Thyroid gland (tissue), 4 donors: ENCODE measurements at regions not wholly inside any gene's neighbourhood (a gene's known extent, or its start where the extent isn't known, plus 50 kb on each side); places are given as distances from the start of the nearest gene placed in this dataset.
A peak's percentile ranks its signal among the peaks of the same experiment; 100 is the strongest.

Source experiments
- DNase-seq, 2 donors: peaks; one replicate each; pipeline ENCODE4 v3.0.0-alpha.2; 2019
- H3K27ac ChIP-seq, 3 donors: fragments of 200-600 bp; sonication (generic); 1 replicate in 2 of 3; 2 replicates in 1 of 3; pipeline ENCODE4 v1.5.1; 2016 to 2019; ENCODE audit warnings: mild to moderate bottlenecking in 1 of 3, moderate library complexity in 1 of 3
- H3K27me3 ChIP-seq: fragments of 200-600 bp; sonication (generic); one replicate; pipeline ENCODE4 v1.5.1; 2019
- H3K36me3 ChIP-seq, 2 donors: fragments of 200-600 bp; sonication (generic); one replicate each; pipeline ENCODE4 v1.5.1; 2016 to 2019
- H3K4me1 ChIP-seq, 2 donors: fragments of 200-600 bp; sonication (generic); one replicate each; pipeline ENCODE4 v1.5.1; 2017 to 2019
- H3K4me3 ChIP-seq, 3 donors: fragments of 200-600 bp; sonication (generic); replicated peaks in 1 of 3; 1 replicate in 2 of 3; 2 replicates in 1 of 3; pipeline ENCODE4 v1.5.1; 2016; ENCODE audit warnings: mild to moderate bottlenecking in 1 of 3
- H3K9me3 ChIP-seq: fragments of 200-600 bp; sonication (generic); one replicate; pipeline ENCODE4 v1.5.1; 2017
- POLR2A ChIP-seq, 2 donors: fragments of 450-650 bp; IDR thresholded peaks; one replicate each; pipeline ENCODE4 v1.6.1; 2017; ENCODE audit warnings: antibody characterized with exemption in 2 of 2, mild to moderate bottlenecking in 2 of 2, moderate library complexity in 1 of 2
- WGBS, 2 donors: methylation state at CpG; one replicate each; pipeline ENCODE4 v1.1.5; 2017; 5-methylcytosine and 5-hydroxymethylcytosine counted together
- intact Hi-C: fragments of 100-400 bp; cut with DNase I; formaldehyde crosslinking; loops from one replicate; pipeline ENCODE4 v1.15.1; 2023
- TF ChIP-seq, protein P1 (sequence below), 6 experiments: fragments of 200-600 bp in 3 of 6; fragments of 450-650 bp in 3 of 6; sonication (generic) in 3 of 6; IDR thresholded peaks; one replicate each; pipeline ENCODE4 v1.5.1; 2016 to 2019; ENCODE audit warnings: antibody characterized with exemption in 6 of 6, mild to moderate bottlenecking in 2 of 6, inconsistent platforms in 1 of 6, moderate library complexity in 1 of 6

DNA sequence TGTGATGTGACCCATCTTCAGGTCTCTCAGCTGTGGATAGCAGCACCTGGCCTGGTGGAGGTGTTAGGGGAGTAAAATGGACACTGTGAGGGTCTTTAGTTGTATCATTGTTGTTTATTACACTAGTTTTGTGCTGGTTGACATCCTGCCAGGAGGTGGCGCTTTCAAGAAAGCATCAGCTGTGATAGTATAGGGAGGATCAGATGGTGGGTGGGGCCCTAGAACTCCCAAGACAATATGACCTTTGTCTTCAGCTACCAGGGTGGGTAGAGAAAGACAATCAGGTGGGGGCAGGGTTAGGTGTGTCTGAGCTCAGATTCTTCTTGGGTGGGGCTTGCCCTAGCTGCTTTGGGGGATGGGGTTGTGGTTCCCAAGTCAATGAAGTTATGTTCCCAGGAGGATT is 162.8 kb downstream of the PPP1R2C start:
- H3K4me1 ChIP-seq: no peaks in the 10 kb centered on the region
- H3K36me3 ChIP-seq: no peaks in the 10 kb centered on the region
- no peak overlapping the region for H3K4me3 ChIP-seq
- no peaks in the 10 kb centered on the region for H3K9me3 ChIP-seq
- no peaks in the 10 kb centered on the region for H3K27me3 ChIP-seq
- whole genome bisulfite sequencing, 2 donors: 100% methylated on average over 1 of the region's 1 CpG
- intact Hi-C loops: no loop called here
- no peak overlapping the region for H3K27ac ChIP-seq
- peak in 1 of 2 donors; percentile 3 for DNase-seq
- TF ChIP-seq POLR2A (IDR thresholded peaks at IDR 0.05): no peak
- TF ChIP-seq, protein P1, sequence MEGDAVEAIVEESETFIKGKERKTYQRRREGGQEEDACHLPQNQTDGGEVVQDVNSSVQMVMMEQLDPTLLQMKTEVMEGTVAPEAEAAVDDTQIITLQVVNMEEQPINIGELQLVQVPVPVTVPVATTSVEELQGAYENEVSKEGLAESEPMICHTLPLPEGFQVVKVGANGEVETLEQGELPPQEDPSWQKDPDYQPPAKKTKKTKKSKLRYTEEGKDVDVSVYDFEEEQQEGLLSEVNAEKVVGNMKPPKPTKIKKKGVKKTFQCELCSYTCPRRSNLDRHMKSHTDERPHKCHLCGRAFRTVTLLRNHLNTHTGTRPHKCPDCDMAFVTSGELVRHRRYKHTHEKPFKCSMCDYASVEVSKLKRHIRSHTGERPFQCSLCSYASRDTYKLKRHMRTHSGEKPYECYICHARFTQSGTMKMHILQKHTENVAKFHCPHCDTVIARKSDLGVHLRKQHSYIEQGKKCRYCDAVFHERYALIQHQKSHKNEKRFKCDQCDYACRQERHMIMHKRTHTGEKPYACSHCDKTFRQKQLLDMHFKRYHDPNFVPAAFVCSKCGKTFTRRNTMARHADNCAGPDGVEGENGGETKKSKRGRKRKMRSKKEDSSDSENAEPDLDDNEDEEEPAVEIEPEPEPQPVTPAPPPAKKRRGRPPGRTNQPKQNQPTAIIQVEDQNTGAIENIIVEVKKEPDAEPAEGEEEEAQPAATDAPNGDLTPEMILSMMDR (IDR thresholded peaks at IDR 0.05): no peak

DNA sequence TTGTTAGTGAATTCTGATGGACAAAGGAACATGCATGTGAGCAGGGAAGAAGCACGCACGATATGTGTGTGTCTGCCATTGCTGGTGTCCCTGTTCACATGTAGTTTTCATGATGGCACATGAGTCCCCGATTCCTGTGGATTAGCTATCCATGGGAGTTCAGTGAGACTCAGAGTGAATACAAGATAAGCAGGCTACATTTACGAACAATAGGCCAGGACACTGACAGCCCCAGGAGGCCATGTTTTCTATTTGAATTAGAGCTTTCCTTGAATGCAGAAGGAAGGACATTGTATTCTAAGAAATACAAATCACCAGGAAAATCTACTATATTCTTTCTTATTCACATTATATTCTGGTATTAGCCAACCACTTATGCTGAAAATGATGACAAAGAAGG is 171.4 kb downstream of the PPP1R2C start:
- 84 to 92% methylated on average over 4 of the region's 4 CpGs for WGBS, 2 donors
- intact Hi-C loops: no loop called here
- peaks cover 4% of the 10 kb centered on the region for H3K27me3 ChIP-seq
- H3K9me3 ChIP-seq: no peaks in the 10 kb centered on the region
- no peaks in the 10 kb centered on the region for H3K4me1 ChIP-seq
- DNase-seq: no peak
- no peaks in the 10 kb centered on the region for H3K36me3 ChIP-seq
- no peak overlapping the region for H3K27ac ChIP-seq
- H3K4me3 ChIP-seq: no peak overlapping the region
- TF ChIP-seq, protein P1 (IDR thresholded peaks at IDR 0.05): no peak
- TF ChIP-seq POLR2A (IDR thresholded peaks at IDR 0.05): no peak

DNA sequence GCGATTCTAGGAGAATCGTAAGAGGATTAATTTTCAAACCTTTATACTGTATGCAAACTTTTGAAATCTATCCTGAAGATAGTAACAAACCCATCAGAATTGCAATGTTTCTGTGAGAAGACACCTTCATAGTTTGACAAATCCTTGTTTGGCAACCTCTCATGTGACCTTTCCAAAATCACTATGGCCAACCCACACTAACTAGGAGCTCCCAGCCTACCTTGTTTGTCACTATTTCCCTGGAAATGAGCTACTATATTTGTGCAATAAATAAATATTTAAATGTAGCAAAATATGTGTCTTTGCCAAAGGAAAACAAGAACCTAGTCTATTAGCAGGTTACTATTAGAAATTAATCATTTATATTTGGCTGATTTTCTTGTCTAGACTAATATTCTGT is 173.7 kb downstream of the PPP1R2C start:
- Histone ChIP-seq H3K36me3 (no peaks in the 10 kb centered on the region), H3K9me3 (no peaks in the 10 kb centered on the region), H3K27me3 (peaks cover 4% of the 10 kb centered on the region), H3K4me3 (no peak overlapping the region), H3K4me1 (no peaks in the 10 kb centered on the region), H3K27ac (no peak overlapping the region)
- intact Hi-C loops: no loop called here
- 95 to 100% methylated on average over 2 of the region's 2 CpGs for WGBS, 2 donors
- no peak for DNase-seq
- TF ChIP-seq POLR2A (IDR thresholded peaks at IDR 0.05): no peak
- TF ChIP-seq, protein P1 (IDR thresholded peaks at IDR 0.05): no peak

DNA sequence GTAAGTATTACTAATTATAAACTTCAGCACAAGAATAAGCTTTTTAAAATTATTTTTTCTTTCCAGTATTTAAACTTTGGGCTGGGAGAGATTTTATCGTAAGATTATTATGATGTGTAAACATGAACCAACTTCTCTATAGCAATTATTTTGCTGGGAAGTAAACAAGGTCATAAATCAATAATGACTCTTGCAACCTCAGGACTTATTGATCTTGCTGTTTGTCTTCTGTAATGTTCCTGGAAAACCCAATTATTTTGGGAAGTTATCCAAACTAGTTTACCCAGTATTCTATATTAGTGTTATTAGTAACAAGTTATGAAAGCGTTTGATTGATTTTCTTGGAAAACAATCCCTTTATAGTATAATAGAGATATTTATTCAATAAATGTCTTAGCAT is 174.9 kb downstream of the PPP1R2C start:
- intact Hi-C loops: no loop called here
- TF ChIP-seq, protein P1 (IDR thresholded peaks at IDR 0.05): no peak
- TF ChIP-seq POLR2A (IDR thresholded peaks at IDR 0.05): no peak
- no peak overlapping the region for H3K4me3 ChIP-seq

DNA sequence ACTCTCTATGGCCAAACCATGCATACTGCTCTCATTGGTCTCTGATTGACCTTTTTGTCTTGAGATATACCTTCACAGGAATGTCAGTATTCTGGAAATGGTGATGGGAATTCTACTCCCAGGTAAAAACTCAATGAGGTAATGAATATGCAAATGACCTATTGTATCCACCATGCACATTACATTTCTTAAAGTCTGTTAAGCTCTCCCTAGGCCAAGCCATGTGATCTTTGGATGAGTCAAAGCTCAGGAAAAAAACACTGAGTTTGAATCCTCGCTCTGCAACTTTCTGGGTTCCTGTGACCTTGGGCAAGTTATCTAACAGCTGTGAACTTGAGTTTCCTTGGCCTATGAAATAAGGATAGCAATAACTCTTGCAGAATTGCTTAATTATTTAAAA is 175.4 kb downstream of the PPP1R2C start:
- WGBS, 2 donors: 91 to 93% methylated on average over 1 of the region's 1 CpG
- Histone ChIP-seq H3K27me3 (peaks cover 4% of the 10 kb centered on the region), H3K36me3 (no peaks in the 10 kb centered on the region), H3K4me3 (no peak overlapping the region), H3K4me1 (no peaks in the 10 kb centered on the region), H3K27ac (no peak overlapping the region), H3K9me3 (no peaks in the 10 kb centered on the region)
- intact Hi-C loops: no loop called here
- no peak for DNase-seq
- TF ChIP-seq, protein P1 (IDR thresholded peaks at IDR 0.05): no peak
- TF ChIP-seq POLR2A (IDR thresholded peaks at IDR 0.05): no peak

More for the DNA sequence above, 174.9 kb downstream of the PPP1R2C start:
- DNase-seq: no peak
- Histone ChIP-seq H3K27me3 (peaks cover 4% of the 10 kb centered on the region), H3K36me3 (no peaks in the 10 kb centered on the region), H3K4me1 (no peaks in the 10 kb centered on the region), H3K9me3 (no peaks in the 10 kb centered on the region), H3K27ac (no peak overlapping the region)
- WGBS, 2 donors: 97 to 98% methylated on average over 2 of the region's 2 CpGs
